HG03139 (cell line): ENCODE measurements at regions not wholly inside any gene's neighbourhood (a gene's known extent, or its start where the extent isn't known, plus 50 kb on each side); places are given as distances from the start of the nearest gene placed in this dataset.

Source experiments
- ATAC-seq: cut with Tn5 transposase; IDR thresholded peaks from one replicate; pipeline ENCODE4 v1.9.1; 2021; ENCODE audit not compliant: unreplicated experiment

- ATAC-seq = no peak
These were observed 319.9 kb downstream of the EN1 start for GRCh38 chr2:118527571-118527970.

- ATAC-seq = no peak
These were observed 322.1 kb downstream of the EN1 start for GRCh38 chr2:118525346-118525745.

DNA sequence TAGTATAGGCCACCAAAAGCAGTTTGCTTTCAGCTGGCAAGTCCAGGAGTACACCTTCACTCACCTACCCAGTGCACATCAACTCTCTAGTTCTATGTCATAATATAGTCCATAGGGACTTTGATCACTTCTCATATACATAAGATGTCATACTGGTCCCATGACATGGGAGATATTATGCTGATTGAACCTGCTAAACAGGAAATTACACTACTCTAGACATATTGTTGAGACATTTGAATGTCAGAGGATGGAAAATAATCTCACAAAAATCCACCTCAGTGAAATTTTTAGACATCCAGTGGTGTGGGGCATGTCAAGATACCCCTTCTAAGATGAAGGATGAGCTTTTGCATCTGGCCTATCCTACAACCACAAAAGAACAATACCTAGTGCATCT, 322.5 kb downstream of the EN1 start:
- no peak for ATAC-seq

DNA sequence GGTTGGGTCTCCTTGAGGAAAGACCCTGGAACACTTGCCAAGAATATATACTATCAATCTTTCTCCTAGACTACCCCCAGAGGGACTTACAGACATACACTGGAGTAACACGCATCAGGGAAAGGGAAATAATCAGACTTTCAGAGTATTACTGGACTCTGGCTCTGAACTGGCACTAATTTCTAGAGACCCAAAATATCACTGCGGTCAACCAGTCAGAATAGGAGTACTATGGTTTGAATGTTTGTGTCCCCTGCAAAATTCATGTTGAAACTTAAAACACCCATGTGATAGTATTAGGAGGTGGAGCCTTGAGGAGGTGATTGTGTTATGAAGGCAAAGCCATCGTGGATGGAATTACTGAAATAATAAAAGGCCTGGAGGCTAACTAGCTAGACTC, 323.7 kb downstream of the EN1 start:
- no peak for ATAC-seq

DNA sequence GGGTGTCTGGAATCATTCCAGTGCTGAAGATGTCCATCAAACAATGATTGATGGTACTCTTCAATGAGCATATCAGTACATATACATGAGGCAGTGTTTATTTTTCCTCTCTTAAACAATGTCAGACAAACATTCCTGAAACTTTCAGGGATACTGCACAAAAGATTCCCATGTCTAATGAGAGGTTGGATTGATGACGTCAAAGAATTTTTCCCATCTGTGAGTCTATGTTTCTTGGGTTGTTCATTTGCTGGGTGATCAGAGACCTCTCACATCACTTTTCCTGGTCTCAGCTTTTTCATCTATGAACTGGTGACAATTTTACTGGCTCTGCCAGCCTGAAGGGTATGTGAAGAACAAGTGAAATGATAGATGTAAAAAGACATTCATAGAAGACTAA, 325.5 kb downstream of the EN1 start:
- ATAC-seq = no peak

DNA sequence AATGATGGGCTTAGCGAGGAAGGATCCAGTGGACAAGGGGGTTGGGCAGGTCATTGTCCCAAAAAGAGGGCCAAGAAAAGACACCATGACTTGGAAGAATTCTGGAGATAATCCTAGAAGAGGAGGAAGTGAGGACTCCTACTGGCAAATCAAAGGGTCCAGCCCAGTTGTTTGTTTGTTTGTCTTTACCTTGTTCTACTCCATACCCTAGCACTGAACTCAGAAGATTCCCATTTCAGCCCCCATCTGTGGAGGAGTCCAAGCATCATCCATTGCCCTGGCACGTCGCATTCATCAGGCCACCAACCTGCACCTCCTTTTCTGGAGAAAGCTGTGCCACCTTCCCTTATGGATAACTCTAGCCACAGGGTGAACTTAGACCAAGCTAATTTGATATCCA, 326.2 kb downstream of the EN1 start:
- no peak for ATAC-seq

DNA sequence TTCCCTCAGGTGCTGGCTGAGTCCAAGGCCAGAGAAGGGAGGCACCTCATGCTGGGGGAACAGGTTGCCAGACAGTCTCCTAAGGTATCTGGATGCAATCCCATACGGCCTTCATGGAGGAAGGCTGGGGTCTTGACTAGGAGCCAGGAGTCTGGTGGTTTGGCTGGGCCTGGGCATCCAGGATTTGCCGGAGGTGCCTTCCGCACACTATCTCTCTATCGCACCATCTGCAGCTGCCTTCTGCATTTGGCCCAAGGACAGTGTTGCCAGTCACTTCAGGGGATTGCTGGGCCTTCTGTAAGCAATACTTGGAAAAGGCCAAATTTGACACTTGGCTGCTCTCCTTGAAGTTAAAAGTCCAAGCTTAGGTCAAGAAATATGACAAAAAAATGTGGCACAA, 327.2 kb downstream of the EN1 start:
- ATAC-seq = no peak

GRCh38 chr2:118519511-118519910, 327.9 kb downstream of the EN1 start:
- ATAC-seq = no peak

DNA sequence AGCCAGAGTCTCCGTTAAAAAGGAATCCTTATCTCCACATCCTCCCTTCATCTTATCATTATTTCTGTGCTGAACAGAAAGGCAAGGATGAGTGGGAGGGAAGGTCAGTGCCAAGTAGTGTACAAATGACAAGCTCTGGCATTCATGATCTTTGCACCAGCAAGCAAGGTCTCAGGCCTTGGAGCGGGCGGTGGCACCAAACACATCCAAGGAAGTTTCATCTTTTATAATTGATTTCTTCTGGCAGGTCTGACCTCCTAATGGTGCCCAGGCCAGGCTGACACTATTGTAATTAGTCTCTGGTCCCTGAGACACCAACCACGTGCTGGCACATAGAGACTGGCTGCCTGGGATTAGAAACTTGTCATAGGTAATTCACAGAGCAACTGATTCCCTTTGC, 336.6 kb downstream of the EN1 start:
- no peak for ATAC-seq

GRCh38 chr2:118509319-118510004, 338.0 kb downstream of the EN1 start:
- no peak for ATAC-seq

DNA sequence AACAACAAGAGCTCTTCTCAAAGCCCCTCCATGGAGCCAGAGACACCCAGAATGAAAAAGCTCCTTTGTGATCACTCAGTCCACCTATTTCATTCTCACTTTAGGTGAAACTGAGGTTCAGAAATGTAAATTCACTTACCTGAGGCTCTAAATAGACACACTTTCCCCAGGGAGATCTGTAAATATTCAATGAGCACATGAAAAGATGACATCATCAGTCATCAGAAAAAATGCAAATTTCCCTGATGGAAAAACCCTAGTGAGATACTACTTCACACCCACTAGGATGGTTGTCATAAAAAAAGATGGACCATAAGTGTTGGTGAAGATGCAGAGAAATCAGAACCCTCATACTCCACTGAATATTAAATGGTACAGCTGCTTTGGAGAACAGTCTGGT, 339.2 kb downstream of the EN1 start:
- no peak for ATAC-seq

- no peak for ATAC-seq
These were observed 342.0 kb downstream of the EN1 start for GRCh38 chr2:118505436-118505835.

GRCh38 chr2:118502106-118502505, 345.3 kb downstream of the EN1 start:
- ATAC-seq = no peak

- no peak for ATAC-seq
These were observed 348.5 kb downstream of the EN1 start for GRCh38 chr2:118498943-118499342.

- no peak for ATAC-seq
These were observed 350.4 kb downstream of the EN1 start for GRCh38 chr2:118496870-118497611.

DNA sequence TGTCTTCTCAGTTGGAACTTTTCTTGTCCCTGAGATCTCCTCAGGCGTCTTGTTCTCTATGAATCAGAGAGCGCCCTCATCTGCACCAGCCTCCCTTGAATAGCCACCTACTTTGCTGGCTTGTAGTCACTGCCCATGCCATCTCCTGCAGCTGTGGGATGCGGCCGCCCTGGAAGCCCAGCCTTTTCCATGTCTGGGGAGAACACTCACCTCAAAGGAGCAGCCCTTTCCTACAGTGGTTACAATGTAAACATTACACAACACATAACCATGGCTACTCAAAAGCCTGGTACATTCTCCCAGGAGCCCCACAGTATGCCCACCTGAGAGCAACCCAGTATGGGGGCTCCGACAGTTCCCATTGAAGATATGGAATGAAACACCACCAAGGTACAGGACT, 351.0 kb downstream of the EN1 start:
- ATAC-seq = no peak

GRCh38 chr2:118495290-118495689, 352.2 kb downstream of the EN1 start:
- no peak for ATAC-seq

- ATAC-seq = no peak
These were observed 354.2 kb downstream of the EN1 start for GRCh38 chr2:118493213-118493612.

- no peak for ATAC-seq
These were observed 355.1 kb downstream of the EN1 start for GRCh38 chr2:118492335-118492734.

GRCh38 chr2:118490330-118490729, 357.1 kb downstream of the EN1 start:
- ATAC-seq = no peak

DNA sequence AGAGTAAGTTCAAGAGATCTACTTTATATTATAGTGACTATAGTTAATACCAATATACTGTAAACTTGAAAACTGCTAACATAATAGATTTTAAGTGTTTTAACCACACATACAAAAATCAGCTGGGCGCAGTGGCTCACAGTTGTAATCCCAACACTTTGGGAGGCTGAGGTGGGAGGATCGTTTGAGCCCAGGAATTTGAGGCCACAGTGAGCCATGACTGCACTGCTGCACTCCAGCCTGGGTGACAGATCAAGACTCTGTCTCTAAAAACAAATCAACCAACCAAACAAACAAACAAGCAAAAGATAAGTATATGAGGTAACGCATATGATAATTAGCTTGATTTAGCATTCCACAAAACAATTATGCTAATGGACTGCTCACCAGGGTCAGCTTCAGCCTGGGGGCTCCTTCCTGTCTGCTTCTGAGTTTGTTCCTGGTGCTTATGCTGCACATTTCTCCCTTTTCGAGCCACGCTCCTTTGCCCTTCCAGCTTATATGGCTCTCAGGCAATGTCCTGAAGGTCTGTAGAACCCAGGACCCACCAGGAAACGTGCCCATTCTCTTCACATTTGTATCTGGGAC, 357.6 kb downstream of the EN1 start:
- no peak for ATAC-seq

- no peak for ATAC-seq
These were observed 366.1 kb downstream of the EN1 start for GRCh38 chr2:118481299-118481698.
